GM12801 (cell line): ENCODE measurements at regions not wholly inside any gene's neighbourhood (a gene's known extent, or its start where the extent isn't known, plus 50 kb on each side); places are given as distances from the start of the nearest gene placed in this dataset.

Source experiments
- TF ChIP-seq, protein P1 (sequence below): IDR thresholded peaks from one replicate; pipeline ENCODE4 v1.5.1; 2011; ENCODE audit warnings: control low read depth; ENCODE audit not compliant: insufficient read length; ENCODE audit errors: extremely low read depth

DNA sequence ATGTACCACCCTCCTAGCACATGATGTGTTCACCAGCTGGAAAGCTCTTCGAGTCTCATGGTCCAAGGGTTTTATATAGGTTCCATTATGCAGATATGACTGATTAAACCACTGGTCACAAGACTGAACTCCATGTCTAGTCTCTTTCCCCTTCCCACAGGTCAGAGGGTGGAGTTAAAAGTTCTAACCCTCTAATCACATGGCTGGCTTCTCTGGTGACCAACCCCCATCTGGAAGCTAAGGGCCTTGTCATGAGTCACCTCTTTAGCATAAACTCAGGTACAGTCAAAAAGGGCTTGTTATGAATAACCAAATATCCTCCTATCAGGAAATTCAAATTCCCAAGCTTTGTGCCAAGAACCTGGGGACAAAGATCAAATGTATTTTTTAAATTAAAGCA lies 52.0 kb upstream of the KLHL31 start:
- TF ChIP-seq, protein P1, sequence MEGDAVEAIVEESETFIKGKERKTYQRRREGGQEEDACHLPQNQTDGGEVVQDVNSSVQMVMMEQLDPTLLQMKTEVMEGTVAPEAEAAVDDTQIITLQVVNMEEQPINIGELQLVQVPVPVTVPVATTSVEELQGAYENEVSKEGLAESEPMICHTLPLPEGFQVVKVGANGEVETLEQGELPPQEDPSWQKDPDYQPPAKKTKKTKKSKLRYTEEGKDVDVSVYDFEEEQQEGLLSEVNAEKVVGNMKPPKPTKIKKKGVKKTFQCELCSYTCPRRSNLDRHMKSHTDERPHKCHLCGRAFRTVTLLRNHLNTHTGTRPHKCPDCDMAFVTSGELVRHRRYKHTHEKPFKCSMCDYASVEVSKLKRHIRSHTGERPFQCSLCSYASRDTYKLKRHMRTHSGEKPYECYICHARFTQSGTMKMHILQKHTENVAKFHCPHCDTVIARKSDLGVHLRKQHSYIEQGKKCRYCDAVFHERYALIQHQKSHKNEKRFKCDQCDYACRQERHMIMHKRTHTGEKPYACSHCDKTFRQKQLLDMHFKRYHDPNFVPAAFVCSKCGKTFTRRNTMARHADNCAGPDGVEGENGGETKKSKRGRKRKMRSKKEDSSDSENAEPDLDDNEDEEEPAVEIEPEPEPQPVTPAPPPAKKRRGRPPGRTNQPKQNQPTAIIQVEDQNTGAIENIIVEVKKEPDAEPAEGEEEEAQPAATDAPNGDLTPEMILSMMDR: no peak

DNA sequence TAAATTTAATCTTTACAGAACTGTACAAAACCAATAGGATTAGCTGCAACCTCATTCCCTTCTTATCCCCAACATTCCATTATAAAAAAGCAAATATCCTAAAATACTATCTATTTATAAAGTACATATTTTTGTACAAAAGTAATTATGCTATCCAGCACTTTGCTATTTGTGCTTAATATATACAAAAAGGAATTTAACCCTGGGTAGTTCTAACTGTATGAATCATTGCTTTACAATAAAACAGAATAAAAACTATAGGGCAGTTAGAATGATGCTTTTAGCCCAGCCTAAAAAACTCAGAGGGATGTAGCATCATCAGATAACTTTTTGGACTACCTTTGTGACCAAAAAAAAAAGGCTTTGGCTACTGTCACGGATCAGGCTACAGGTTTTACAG lies 49.9 kb upstream of the KLHL31 start:
- TF ChIP-seq, protein P1: no peak
